ENCODE measurements at regions not wholly inside any gene's neighbourhood (a gene's known extent, or its start where the extent isn't known, plus 50 kb on each side); places are given as distances from the start of the nearest gene placed in this dataset.

DNA sequence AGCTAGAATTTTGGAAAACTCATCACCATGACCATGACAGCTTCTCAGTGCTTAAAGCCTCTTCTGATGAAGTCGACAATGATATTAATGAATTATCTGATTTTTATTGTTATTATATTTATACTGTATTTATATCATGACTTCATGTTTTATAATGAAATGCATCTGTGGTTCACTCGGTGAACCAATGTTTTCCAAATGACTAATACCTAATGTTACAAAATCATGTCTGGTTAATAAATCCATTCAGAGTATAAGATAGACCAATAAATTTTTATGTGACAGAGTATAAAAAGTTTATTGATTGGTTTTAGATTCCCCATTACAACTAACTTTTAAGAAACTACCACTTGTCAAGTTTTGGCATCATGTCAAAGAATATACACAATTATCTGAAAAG lies 416.5 kb downstream of the MLLT3 start:
- Mint-ChIP-seq H3K4me3 (no peak overlapping the region), H3K4me1 (ENCODE audit: low read depth) (peaks cover 46% of the 10 kb centered on the region), H3K36me3 (ENCODE audit: low read depth) (peaks cover 5% of the 10 kb centered on the region), H3K27ac (no peak overlapping the region), H3K27me3 (ENCODE audit: low read depth) (peaks cover 5% of the 10 kb centered on the region), H3K9me3 (no peaks in the 10 kb centered on the region)
- no peak for DNase-seq (ENCODE audit: low spot score)

DNA sequence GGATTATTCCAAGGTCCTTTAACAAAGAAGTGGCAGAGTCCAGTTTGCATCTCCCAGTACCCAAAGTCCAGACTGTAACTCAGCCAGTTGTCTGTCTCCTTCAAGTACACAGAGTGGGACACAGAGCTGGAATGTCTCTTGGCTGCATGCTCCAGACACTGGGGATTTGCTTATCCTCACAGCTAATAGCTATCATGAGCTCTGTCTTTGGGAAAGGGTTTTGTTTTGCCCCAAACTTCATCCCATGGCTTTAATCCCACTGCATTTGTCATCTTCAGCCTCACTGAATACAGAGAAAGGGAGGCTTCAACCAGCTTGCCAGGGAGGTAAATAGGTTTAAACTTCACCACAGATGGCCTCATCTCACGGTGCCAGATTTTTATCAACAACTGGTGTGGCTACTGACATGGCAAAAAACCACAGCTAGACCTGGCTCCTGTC lies 412.2 kb upstream of the SLC24A2 start:
- H3K27me3 Mint-ChIP-seq (ENCODE audit: low read depth) = peaks cover 5% of the 10 kb centered on the region
- no peak overlapping the region for H3K27ac Mint-ChIP-seq
- H3K4me1 Mint-ChIP-seq (ENCODE audit: low read depth) = peaks cover 12% of the 10 kb centered on the region
- no peak for DNase-seq (ENCODE audit: low spot score)
- H3K36me3 Mint-ChIP-seq (ENCODE audit: low read depth) = peaks cover 8% of the 10 kb centered on the region
- no peak overlapping the region for H3K4me3 Mint-ChIP-seq
- peaks cover 6% of the 10 kb centered on the region for H3K9me3 Mint-ChIP-seq

DNA sequence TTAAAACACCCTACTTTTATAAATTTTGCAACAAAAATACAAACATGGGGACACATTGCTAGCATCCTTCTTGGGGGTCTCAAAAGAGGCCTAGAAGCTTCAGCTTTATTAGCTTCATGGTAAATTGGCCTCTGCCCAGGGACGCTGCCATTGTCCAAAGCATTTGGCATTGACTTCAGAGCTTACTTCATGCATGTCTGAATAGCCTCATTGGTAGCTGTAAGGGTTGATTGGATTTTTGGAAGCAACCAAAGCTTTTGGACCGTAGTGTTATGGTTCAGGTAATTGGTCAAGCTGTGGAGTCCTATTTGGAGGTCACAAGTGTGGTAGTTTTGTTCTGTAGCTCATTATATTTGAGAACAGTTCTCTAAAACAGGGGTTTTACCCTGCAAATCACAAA lies 411.7 kb upstream of the SLC24A2 start:
- Mint-ChIP-seq H3K36me3 (ENCODE audit: low read depth) (peaks cover 10% of the 10 kb centered on the region), H3K27ac (no peak overlapping the region), H3K27me3 (ENCODE audit: low read depth) (peaks cover 5% of the 10 kb centered on the region), H3K4me3 (no peak overlapping the region), H3K4me1 (ENCODE audit: low read depth) (peaks cover 11% of the 10 kb centered on the region), H3K9me3 (peaks cover 11% of the 10 kb centered on the region)
- DNase-seq (ENCODE audit: low spot score) = no peak

DNA sequence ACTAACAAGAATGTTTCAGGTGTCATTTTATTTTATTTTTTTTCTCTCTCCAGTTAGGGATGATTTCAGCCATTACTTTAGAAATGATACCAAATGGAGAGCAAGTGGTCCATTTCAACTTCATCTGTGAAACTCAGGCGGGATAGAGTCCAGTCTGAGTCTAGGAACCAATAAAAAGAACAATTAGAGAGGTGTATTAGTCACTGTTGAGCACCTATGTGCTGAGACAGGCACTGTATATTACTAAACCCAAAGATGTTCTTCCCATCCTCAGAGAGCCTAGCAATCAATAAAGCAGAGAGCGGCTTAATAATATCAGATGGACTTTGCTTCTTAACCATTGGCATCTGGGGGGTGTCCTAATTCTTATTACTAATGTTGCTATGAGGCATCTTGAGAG lies 410.3 kb upstream of the SLC24A2 start:
- no peak for DNase-seq (ENCODE audit: low spot score)
- H3K4me3 Mint-ChIP-seq = no peak overlapping the region
- H3K27ac Mint-ChIP-seq = no peak overlapping the region
- H3K4me1 Mint-ChIP-seq (ENCODE audit: low read depth) = peaks cover 11% of the 10 kb centered on the region
- H3K27me3 Mint-ChIP-seq (ENCODE audit: low read depth) = peaks cover 8% of the 10 kb centered on the region
- peaks cover 10% of the 10 kb centered on the region for H3K36me3 Mint-ChIP-seq (ENCODE audit: low read depth)
- H3K9me3 Mint-ChIP-seq = peaks cover 14% of the 10 kb centered on the region

DNA sequence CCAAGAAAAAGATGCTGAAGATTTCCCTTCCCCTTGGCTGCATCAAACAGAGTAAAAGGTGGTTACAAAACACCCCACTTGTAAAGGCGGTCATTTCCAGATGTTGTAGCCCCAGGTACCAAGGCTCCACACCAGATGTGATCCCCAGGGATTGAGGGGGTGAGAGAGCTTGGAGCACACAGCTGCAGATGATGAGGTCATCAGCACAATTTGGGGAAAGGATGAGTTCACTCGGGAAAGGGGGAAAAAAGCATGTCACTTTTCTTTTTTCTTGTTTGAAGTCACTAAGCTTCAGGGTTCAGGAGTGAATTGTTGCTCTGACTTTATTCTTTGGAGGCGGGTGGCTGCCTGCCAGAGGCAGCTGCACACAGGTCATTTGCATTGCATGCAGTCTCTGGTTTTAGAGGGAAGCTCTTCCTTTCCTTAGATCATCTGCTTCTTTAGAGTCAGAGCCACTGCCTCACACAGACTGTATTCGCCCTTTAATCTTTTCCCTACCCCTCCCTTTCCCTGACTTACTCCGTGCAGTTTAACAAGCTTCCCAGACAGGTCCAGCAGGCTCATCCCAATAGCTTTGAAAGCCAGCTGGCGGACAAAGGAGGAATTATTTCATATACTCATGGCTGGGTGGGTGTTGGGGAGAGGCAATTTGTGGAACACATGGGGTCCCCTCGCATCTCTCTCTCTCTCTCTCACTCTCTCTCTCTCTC lies 409.3 kb upstream of the SLC24A2 start:
- peaks cover 19% of the 10 kb centered on the region for H3K9me3 Mint-ChIP-seq
- H3K27me3 Mint-ChIP-seq (ENCODE audit: low read depth) = peaks cover 13% of the 10 kb centered on the region
- DNase-seq (ENCODE audit: low spot score) = no peak
- peaks cover 10% of the 10 kb centered on the region for H3K36me3 Mint-ChIP-seq (ENCODE audit: low read depth)
- H3K27ac Mint-ChIP-seq = no peak overlapping the region
- peaks cover 11% of the 10 kb centered on the region for H3K4me1 Mint-ChIP-seq (ENCODE audit: low read depth)
- no peak overlapping the region for H3K4me3 Mint-ChIP-seq

DNA sequence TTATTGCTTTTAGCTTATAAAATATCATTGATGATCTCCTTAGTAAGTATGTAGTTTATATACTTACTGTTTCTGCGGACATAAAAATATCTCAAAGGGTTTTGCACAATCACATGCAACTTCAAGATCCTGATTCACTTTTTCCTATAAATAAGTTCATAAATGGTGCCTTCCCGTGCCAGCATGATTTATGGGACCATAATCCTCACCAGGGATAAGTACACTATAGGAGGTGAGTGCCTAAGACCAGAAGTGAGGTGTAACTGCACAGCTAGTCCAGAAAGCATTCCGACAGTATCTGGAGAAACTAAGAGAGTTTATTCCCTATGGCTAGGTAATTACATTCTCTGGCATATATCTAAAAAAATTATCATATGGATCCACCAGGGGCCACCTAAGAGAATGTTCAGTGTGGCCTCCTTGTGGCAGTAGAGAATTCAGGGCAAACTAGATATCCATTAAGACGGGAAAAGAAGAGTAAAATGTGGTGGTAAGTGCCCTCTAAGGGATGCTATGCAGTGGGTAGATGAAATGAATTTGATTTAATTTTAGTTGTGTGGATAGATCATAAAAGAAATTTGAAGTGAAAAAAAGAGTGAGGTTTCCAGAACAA lies 402.5 kb upstream of the SLC24A2 start:
- no peak overlapping the region for H3K27ac Mint-ChIP-seq

DNA sequence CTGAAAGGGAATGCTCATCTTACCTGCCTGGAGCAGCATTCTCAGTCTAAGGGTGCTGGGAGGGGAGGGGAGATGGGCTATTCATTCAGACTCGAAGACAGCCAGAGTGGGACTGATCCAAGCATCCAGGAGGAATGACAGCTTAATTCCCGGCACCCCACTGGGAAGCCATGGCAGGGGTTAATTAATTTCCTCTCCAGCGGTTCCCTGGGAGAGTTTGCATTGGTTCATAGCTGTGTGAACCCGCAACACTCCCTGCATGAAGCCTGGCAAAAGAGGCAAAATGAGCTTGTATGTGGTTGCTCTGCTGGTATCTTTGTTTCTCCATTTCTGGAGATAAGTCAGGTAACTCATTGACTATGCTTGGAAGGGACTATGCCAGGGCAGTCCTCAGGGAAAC lies 401.0 kb upstream of the SLC24A2 start:
- no peak overlapping the region for H3K27ac Mint-ChIP-seq
- H3K27me3 Mint-ChIP-seq (ENCODE audit: low read depth) = peaks cover 15% of the 10 kb centered on the region
- no peaks in the 10 kb centered on the region for H3K36me3 Mint-ChIP-seq (ENCODE audit: low read depth)
- no peaks in the 10 kb centered on the region for H3K4me1 Mint-ChIP-seq (ENCODE audit: low read depth)
- H3K9me3 Mint-ChIP-seq = peaks cover 6% of the 10 kb centered on the region
- no peak for DNase-seq (ENCODE audit: low spot score)
- no peak overlapping the region for H3K4me3 Mint-ChIP-seq

More for the DNA sequence above, 402.5 kb upstream of the SLC24A2 start:
- H3K4me1 Mint-ChIP-seq (ENCODE audit: low read depth) = no peaks in the 10 kb centered on the region
- peaks cover 1% of the 10 kb centered on the region for H3K36me3 Mint-ChIP-seq (ENCODE audit: low read depth)
- peaks cover 14% of the 10 kb centered on the region for H3K9me3 Mint-ChIP-seq
- H3K4me3 Mint-ChIP-seq = no peak overlapping the region
- no peak for DNase-seq (ENCODE audit: low spot score)
- peaks cover 15% of the 10 kb centered on the region for H3K27me3 Mint-ChIP-seq (ENCODE audit: low read depth)

DNA sequence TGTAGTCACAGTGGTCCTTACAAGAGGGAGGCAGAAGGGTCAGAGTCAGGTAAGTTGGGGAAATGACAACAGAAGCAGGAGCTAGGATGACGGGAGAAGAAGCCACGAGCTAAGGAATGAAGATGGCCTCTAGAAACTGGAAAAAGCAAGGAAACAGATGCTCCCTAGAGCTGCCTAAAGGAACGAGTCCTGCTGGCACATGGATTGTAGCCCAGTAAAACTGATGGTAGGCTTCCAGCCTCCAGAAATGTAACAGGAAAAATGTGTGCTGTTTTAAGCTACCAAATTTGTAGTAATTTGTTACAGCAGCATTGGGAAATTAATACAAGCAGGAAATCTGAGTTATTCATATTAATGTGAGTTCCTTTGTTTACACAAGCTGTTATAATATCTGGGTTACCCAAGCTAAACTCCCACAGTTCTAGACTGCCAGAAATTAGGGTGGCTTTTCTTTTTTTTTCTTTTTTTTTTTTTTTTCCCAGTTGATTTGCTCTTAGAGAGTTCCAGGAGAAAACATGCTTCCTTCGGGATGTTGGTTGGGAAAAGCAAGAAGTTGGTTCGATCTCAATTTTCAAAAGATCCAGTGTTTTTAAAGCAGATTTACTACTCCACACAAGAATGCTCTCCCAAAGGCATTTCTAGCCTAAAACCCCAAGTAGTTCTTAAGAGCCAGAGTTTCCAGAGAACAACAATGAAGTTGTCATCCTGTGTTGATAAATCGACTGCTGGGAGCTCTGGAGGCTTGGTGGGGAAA lies 400.0 kb upstream of the SLC24A2 start:
- Mint-ChIP-seq H3K4me1 (ENCODE audit: low read depth) (no peaks in the 10 kb centered on the region), H3K27me3 (ENCODE audit: low read depth) (peaks cover 8% of the 10 kb centered on the region), H3K9me3 (peaks cover 2% of the 10 kb centered on the region), H3K27ac (no peak overlapping the region), H3K4me3 (no peak overlapping the region), H3K36me3 (ENCODE audit: low read depth) (no peaks in the 10 kb centered on the region)
- no peak for DNase-seq (ENCODE audit: low spot score)

DNA sequence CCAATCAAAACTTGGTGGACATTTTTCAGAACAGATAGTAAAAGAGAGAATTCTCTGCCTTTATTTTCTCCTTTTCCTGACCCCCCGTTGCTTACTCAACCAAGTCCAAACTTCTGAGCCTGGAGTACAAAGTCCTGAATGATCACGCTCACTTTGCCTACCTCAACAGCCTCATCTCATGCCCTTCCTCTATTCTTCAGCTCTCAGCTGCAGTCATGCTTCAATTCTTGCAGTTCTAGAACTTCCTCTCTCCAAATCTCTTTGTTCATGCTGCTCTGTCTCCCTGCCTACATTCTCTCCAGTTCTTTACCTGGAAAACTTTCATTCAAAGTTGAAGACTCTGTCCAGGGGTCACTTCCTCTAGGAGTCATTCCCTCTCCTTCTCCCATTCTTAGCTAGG lies 398.5 kb upstream of the SLC24A2 start:
- no peaks in the 10 kb centered on the region for H3K4me1 Mint-ChIP-seq (ENCODE audit: low read depth)
- peaks cover 6% of the 10 kb centered on the region for H3K27me3 Mint-ChIP-seq (ENCODE audit: low read depth)
- H3K36me3 Mint-ChIP-seq (ENCODE audit: low read depth) = peaks cover under 1% of the 10 kb centered on the region
- H3K4me3 Mint-ChIP-seq = no peak overlapping the region
- no peak overlapping the region for H3K27ac Mint-ChIP-seq
- no peak for DNase-seq (ENCODE audit: low spot score)
- peaks cover 7% of the 10 kb centered on the region for H3K9me3 Mint-ChIP-seq

DNA sequence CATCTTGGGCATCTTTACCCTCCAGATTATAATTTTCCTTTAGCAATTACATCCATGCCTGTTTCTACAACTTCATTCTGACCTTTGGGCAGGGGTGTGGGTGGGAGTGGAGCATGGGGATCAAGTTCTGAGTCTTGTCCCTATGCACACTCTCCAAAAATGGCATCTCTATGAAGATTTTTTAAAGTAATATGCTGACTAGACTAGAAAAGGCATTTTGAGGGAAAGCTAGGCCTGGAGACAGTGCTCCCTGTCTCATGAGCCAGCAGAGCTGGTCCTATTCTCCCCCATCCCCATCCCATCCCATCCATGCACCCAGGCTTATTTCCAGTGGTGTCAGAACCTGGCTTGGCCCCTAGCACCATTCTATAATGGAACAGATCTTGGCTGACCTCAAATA lies 398.0 kb upstream of the SLC24A2 start:
- peaks cover 1% of the 10 kb centered on the region for H3K4me1 Mint-ChIP-seq (ENCODE audit: low read depth)
- no peak overlapping the region for H3K4me3 Mint-ChIP-seq
- no peak overlapping the region for H3K27ac Mint-ChIP-seq
- DNase-seq (ENCODE audit: low spot score) = no peak
- peaks cover 9% of the 10 kb centered on the region for H3K9me3 Mint-ChIP-seq
- peaks cover 6% of the 10 kb centered on the region for H3K27me3 Mint-ChIP-seq (ENCODE audit: low read depth)
- H3K36me3 Mint-ChIP-seq (ENCODE audit: low read depth) = peaks cover 1% of the 10 kb centered on the region

DNA sequence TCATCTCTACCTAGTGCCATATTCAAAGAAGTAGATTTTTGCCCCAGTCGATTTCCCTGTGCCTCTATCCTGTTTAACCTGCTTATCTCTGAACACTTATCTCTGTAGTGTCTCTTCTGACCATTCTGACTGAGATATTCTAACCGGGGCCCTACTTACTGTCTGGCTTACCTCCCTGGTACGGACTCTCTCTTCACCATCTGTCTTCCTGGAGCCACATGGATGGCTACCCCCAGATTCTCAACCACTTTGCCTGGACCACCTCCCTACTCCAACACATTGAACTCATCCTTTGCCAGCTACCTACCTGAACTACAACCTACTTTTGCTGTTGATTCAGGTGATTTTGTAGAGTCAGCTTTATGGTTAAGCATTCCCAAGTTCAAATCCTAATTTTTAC lies 397.4 kb upstream of the SLC24A2 start:
- H3K27ac Mint-ChIP-seq = no peak overlapping the region
- H3K4me1 Mint-ChIP-seq (ENCODE audit: low read depth) = peaks cover 7% of the 10 kb centered on the region
- no peak for DNase-seq (ENCODE audit: low spot score)
- H3K27me3 Mint-ChIP-seq (ENCODE audit: low read depth) = peaks cover 6% of the 10 kb centered on the region
- H3K36me3 Mint-ChIP-seq (ENCODE audit: low read depth) = peaks cover 1% of the 10 kb centered on the region
- peaks cover 9% of the 10 kb centered on the region for H3K9me3 Mint-ChIP-seq
- no peak overlapping the region for H3K4me3 Mint-ChIP-seq

DNA sequence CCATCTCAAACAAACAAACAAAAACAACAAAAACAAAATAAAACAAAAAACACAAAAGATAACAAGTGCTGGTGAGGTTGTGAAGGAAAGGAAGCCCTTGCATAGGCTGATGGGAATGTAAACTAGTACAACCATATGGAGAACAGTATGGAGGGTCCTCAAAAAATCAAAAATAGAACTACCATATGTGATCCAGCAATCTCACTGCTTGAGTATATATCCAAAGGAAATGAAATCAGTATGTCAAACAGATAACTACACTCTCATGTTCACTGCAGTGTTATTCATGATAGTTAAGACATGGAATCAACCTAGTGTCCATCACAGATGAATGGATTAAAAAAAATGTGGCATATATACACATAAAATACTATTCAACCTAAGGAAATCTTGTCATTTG lies 395.7 kb upstream of the SLC24A2 start:
- peaks cover 8% of the 10 kb centered on the region for H3K27me3 Mint-ChIP-seq (ENCODE audit: low read depth)

DNA sequence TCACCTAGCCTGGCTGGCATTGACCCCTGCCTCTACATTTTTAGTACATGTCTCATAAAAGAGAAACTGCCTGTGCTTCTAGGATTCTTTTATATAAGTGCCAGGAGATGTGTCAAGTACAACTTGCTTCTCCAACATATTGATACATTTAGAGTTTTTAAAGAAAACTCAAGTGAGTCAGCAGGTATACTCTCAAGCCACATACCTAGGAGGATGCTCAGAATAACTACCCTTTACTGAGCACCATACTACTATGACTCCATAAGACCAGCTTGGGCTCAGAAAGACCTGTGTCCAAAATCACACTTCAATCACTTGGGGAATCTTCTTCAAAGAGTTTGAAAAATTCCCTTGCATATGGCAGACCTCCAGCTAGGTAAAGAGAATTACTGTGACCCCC lies 389.8 kb upstream of the SLC24A2 start:
- peaks cover 1% of the 10 kb centered on the region for H3K36me3 Mint-ChIP-seq (ENCODE audit: low read depth)
- no peak overlapping the region for H3K27ac Mint-ChIP-seq
- H3K27me3 Mint-ChIP-seq (ENCODE audit: low read depth) = peaks cover 24% of the 10 kb centered on the region
- DNase-seq (ENCODE audit: low spot score) = no peak
- peaks cover 11% of the 10 kb centered on the region for H3K4me1 Mint-ChIP-seq (ENCODE audit: low read depth)
- H3K9me3 Mint-ChIP-seq = peaks cover 7% of the 10 kb centered on the region
- H3K4me3 Mint-ChIP-seq = no peak overlapping the region

More for the DNA sequence above, 395.7 kb upstream of the SLC24A2 start:
- Mint-ChIP-seq H3K9me3 (peaks cover 9% of the 10 kb centered on the region), H3K36me3 (ENCODE audit: low read depth) (peaks cover 1% of the 10 kb centered on the region), H3K27ac (no peak overlapping the region), H3K4me3 (no peak overlapping the region), H3K4me1 (ENCODE audit: low read depth) (peaks cover 8% of the 10 kb centered on the region)
- no peak for DNase-seq (ENCODE audit: low spot score)

DNA sequence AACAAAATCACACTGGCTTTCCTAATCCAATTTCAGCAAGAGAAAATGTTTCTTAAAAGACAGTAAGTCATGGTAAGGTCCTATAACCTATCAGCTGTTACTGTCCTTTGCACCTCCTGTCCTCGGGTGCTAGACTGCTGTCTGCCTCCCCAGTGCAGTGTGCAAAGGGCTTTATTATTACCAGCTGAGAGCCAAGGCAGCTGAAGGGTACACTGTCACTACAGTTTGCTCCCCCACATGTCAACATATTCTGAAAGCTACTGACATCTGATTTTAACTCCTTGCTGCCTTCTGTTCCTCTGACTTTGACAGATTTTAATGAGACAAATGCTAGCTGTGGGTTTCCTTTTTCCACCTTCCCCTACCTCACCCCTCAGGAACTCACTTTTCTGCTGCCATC lies 389.4 kb upstream of the SLC24A2 start:
- H3K4me3 Mint-ChIP-seq = no peak overlapping the region

More for the DNA sequence above, 389.4 kb upstream of the SLC24A2 start:
- no peak for DNase-seq (ENCODE audit: low spot score)
- peaks cover 26% of the 10 kb centered on the region for H3K27me3 Mint-ChIP-seq (ENCODE audit: low read depth)
- H3K27ac Mint-ChIP-seq = no peak overlapping the region
- H3K4me1 Mint-ChIP-seq (ENCODE audit: low read depth) = peaks cover 11% of the 10 kb centered on the region
- H3K9me3 Mint-ChIP-seq = peaks cover 4% of the 10 kb centered on the region
- H3K36me3 Mint-ChIP-seq (ENCODE audit: low read depth) = peaks cover 1% of the 10 kb centered on the region

All from T-helper 2 cell treated with Interferon-gamma antibody and Interleukin-4, amounts not matched to agents 5 μg/mL and 100 μg/mL, for 36 hours (primary cell).